Fibroblast of lung (primary cell): ENCODE measurements at regions not wholly inside any gene's neighbourhood (a gene's known extent, or its start where the extent isn't known, plus 50 kb on each side); places are given as distances from the start of the nearest gene placed in this dataset.

Source experiments
- EZH2 ChIP-seq: IDR thresholded peaks from 2 replicates; pipeline ENCODE4 v1.5.1; 2012; ENCODE audit warnings: low read length, control low read depth, mild to moderate bottlenecking; ENCODE audit errors: missing control alignments
- TF ChIP-seq, protein P1 (sequence below), 2 donors: IDR thresholded peaks in 1 of 2; conservative IDR thresholded peaks in 1 of 2; 1 replicate in 1 of 2; 2 replicates in 1 of 2; pipeline ENCODE4 v1.5.1; 2011 to 2012; ENCODE audit warnings: low read length in 2 of 2, control low read depth in 1 of 2, inconsistent platforms in 1 of 2, low read depth in 1 of 2, mild to moderate bottlenecking in 1 of 2

DNA sequence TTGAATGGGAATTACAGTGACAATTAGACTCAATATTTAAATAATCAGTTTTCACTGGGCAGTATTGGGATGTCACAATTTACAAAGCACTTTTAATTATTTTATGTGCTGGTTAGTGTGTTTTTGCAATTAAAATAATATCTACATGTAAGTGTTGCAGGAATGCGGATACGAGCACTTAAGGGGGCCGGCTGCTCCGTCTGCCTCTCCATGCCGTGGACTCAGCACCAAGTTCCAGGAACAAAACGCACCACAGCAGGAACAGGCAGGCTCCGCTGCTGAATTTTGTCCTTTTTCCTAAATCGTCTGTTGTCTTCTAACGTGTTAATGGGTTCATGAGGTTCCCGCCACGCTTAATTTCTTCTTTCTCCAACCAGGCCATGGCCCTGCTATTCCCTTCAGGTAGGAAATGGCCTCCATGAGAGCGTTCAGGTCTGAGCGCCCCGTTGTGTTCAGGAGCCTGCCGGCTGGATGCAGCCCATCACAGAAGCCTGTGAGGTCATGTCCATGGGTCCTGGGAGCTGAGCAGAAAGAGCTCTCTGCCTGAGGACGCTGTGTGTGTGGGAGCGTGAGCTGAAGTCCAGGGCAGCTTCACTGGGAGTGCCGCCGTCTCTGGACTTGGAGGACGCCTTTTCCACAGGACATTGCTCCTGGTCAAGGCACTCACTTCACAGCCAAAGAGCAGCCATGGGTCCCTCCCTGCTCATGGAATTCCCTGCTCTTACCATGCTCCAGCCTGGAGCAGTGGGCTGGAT, 730.3 kb downstream of the BRD1 start:
- TF ChIP-seq, protein P1, sequence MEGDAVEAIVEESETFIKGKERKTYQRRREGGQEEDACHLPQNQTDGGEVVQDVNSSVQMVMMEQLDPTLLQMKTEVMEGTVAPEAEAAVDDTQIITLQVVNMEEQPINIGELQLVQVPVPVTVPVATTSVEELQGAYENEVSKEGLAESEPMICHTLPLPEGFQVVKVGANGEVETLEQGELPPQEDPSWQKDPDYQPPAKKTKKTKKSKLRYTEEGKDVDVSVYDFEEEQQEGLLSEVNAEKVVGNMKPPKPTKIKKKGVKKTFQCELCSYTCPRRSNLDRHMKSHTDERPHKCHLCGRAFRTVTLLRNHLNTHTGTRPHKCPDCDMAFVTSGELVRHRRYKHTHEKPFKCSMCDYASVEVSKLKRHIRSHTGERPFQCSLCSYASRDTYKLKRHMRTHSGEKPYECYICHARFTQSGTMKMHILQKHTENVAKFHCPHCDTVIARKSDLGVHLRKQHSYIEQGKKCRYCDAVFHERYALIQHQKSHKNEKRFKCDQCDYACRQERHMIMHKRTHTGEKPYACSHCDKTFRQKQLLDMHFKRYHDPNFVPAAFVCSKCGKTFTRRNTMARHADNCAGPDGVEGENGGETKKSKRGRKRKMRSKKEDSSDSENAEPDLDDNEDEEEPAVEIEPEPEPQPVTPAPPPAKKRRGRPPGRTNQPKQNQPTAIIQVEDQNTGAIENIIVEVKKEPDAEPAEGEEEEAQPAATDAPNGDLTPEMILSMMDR (conservative IDR thresholded peaks at IDR 0.05 in 1 of 2, IDR thresholded peaks at IDR 0.05 in 1 of 2; ENCODE audit: low read depth in 1 of 2, low read length in 2 of 2): no peak
- no peak for TF ChIP-seq EZH2
